ENCODE measurements at regions not wholly inside any gene's neighbourhood (a gene's known extent, or its start where the extent isn't known, plus 50 kb on each side); places are given as distances from the start of the nearest gene placed in this dataset.

DNA sequence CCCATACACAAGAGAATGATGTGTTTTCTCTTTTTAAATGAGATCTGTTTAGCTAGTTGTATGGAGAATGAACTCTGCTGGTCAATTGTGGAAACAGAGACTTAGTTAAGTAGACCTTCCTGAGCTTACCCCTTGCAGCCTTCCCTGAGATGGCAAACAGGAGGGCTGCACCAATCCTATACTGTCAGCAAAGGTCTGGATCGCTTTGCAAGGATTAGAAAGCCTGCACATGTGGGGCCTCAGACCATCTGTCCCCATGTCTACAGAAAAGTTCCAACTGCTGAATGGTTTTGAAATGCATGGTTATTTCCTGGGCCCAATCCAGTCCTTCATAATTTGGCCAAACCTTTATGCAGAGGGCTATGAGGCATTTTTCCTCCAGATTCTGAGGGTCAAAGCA is 183.9 kb upstream of the SLC10A2 start:
- Histone ChIP-seq H3K27ac (ENCODE audit: low read depth, low read length) (no peak overlapping the region), H3K79me2 (ENCODE audit: control insufficient read depth, low read length) (no peaks in the 10 kb centered on the region), H3K36me3 (ENCODE audit: control insufficient read depth, low read length) (no peaks in the 10 kb centered on the region), H3K27me3 (ENCODE audit: control insufficient read depth, low read length) (no peaks in the 10 kb centered on the region), H3K9me2 (replicated peaks; ENCODE audit: control insufficient read depth, low read length) (no peaks in the 10 kb centered on the region), H4K20me1 (ENCODE audit: control insufficient read depth, insufficient read depth, low read depth, low read length) (no peaks in the 10 kb centered on the region), H3K4me1 (ENCODE audit: control insufficient read depth, low read length) (no peaks in the 10 kb centered on the region), H3F3A (ENCODE audit: control insufficient read depth, insufficient read depth) (no peaks in the 10 kb centered on the region), H3K4me2 (ENCODE audit: low read length) (no peak overlapping the region), H3K4me3 (ENCODE audit: low read length) (no peak overlapping the region), H3K9me3 (ENCODE audit: control insufficient read depth, insufficient read depth, low read length) (no peaks in the 10 kb centered on the region)
- TF ChIP-seq, protein P1, sequence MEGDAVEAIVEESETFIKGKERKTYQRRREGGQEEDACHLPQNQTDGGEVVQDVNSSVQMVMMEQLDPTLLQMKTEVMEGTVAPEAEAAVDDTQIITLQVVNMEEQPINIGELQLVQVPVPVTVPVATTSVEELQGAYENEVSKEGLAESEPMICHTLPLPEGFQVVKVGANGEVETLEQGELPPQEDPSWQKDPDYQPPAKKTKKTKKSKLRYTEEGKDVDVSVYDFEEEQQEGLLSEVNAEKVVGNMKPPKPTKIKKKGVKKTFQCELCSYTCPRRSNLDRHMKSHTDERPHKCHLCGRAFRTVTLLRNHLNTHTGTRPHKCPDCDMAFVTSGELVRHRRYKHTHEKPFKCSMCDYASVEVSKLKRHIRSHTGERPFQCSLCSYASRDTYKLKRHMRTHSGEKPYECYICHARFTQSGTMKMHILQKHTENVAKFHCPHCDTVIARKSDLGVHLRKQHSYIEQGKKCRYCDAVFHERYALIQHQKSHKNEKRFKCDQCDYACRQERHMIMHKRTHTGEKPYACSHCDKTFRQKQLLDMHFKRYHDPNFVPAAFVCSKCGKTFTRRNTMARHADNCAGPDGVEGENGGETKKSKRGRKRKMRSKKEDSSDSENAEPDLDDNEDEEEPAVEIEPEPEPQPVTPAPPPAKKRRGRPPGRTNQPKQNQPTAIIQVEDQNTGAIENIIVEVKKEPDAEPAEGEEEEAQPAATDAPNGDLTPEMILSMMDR (IDR thresholded peaks at IDR 0.05; ENCODE audit: low read depth, low read length, poor library complexity, severe bottlenecking), result no peak
- TF ChIP-seq EZH2phosphoT487 (IDR thresholded peaks at IDR 0.05; ENCODE audit: borderline replicate concordance, low read length), result no peak

DNA sequence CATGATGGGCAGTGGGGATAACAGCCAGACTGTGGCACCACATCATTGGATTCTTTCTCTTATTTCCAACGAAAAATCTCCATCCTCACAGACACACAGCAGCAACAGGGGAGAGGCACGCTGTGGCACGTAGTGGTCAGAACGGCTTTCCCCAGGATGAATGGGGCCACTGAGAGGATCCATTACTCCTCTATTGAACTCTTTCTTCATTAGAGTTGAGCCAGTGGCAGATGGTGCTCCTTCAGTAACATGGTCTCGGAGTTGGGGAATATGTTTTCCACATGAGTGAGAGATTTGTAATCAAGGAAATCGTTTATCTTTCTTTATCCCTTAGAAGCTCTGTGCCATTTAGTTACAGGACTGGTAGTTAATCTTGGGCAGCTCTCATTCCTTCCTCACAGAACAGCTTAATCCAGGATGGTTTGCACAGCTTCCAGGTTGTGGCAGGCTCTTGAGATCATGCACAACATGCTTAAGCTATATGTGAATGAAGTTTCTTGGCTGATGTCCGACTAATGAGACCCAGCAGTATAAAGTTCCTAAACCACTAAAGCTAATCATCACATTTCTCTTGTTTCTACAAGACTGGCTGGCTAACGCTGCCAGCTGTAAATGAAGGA is 180.5 kb upstream of the SLC10A2 start:
- Histone ChIP-seq H3K4me3 (ENCODE audit: low read length) (no peak overlapping the region), H3K9me3 (ENCODE audit: control insufficient read depth, insufficient read depth, low read length) (no peaks in the 10 kb centered on the region), H3K79me2 (ENCODE audit: control insufficient read depth, low read length) (no peaks in the 10 kb centered on the region), H4K20me1 (ENCODE audit: control insufficient read depth, insufficient read depth, low read depth, low read length) (no peaks in the 10 kb centered on the region), H3K27me3 (ENCODE audit: control insufficient read depth, low read length) (no peaks in the 10 kb centered on the region), H3K9me2 (replicated peaks; ENCODE audit: control insufficient read depth, low read length) (no peaks in the 10 kb centered on the region), H3K36me3 (ENCODE audit: control insufficient read depth, low read length) (no peaks in the 10 kb centered on the region), H3K4me1 (ENCODE audit: control insufficient read depth, low read length) (no peaks in the 10 kb centered on the region), H3K27ac (ENCODE audit: low read depth, low read length) (no peak overlapping the region), H3F3A (ENCODE audit: control insufficient read depth, insufficient read depth) (no peaks in the 10 kb centered on the region), H3K4me2 (ENCODE audit: low read length) (no peak overlapping the region)
- TF ChIP-seq, protein P1 (IDR thresholded peaks at IDR 0.05; ENCODE audit: low read depth, low read length, poor library complexity, severe bottlenecking), result no peak
- TF ChIP-seq EZH2phosphoT487 (IDR thresholded peaks at IDR 0.05; ENCODE audit: borderline replicate concordance, low read length), result no peak

DNA sequence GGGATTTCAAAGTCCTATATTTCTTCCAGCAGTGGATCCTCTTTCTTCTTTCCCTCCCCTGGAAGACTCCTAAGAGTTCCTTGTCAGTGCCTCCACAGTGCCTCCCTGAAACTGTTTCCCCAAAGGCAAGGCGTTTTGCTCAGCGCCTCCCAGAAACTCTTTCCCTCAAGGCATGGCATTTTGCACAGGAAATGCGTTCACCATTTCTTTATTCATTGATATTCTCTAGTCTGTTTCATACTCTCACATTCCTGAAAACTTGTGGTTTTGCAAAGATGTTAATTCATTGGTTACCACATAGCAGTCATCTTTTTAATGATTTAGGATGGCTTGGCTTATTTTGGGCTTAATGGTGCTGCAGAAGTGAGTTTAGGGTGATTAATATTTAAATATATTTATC is 177.3 kb upstream of the SLC10A2 start:
- Histone ChIP-seq H3K4me2 (ENCODE audit: low read length) (no peak overlapping the region), H3K4me1 (ENCODE audit: control insufficient read depth, low read length) (no peaks in the 10 kb centered on the region), H3F3A (ENCODE audit: control insufficient read depth, insufficient read depth) (no peaks in the 10 kb centered on the region), H3K79me2 (ENCODE audit: control insufficient read depth, low read length) (no peaks in the 10 kb centered on the region), H3K4me3 (ENCODE audit: low read length) (no peak overlapping the region), H3K36me3 (ENCODE audit: control insufficient read depth, low read length) (no peaks in the 10 kb centered on the region), H3K27me3 (ENCODE audit: control insufficient read depth, low read length) (no peaks in the 10 kb centered on the region), H3K9me2 (replicated peaks; ENCODE audit: control insufficient read depth, low read length) (no peaks in the 10 kb centered on the region), H3K27ac (ENCODE audit: low read depth, low read length) (no peak overlapping the region), H3K9me3 (ENCODE audit: control insufficient read depth, insufficient read depth, low read length) (no peaks in the 10 kb centered on the region), H4K20me1 (ENCODE audit: control insufficient read depth, insufficient read depth, low read depth, low read length) (no peaks in the 10 kb centered on the region)
- no peak for TF ChIP-seq EZH2phosphoT487 (IDR thresholded peaks at IDR 0.05; ENCODE audit: borderline replicate concordance, low read length)
- TF ChIP-seq, protein P1 (IDR thresholded peaks at IDR 0.05; ENCODE audit: low read depth, low read length, poor library complexity, severe bottlenecking), result no peak
